ENCODE measurements at regions not wholly inside any gene's neighbourhood (a gene's known extent, or its start where the extent isn't known, plus 50 kb on each side); places are given as distances from the start of the nearest gene placed in this dataset.

- DNase-seq = no peak
Observed at GRCh38 chr1:36603461-36603860, 120.7 kb upstream of the CSF3R start.

GRCh38 chr1:36602184-36602583 is 119.5 kb upstream of the CSF3R start:
- no peak for DNase-seq

GRCh38 chr1:36599828-36600227 is 117.1 kb upstream of the CSF3R start:
- DNase-seq = no peak

- DNase-seq = no peak
Observed at GRCh38 chr1:36597514-36597913, 114.8 kb upstream of the CSF3R start.

GRCh38 chr1:36595921-36596320 is 113.2 kb upstream of the CSF3R start:
- no peak for DNase-seq

GRCh38 chr1:36595349-36595748 is 112.6 kb upstream of the CSF3R start:
- no peak for DNase-seq

- no peak for DNase-seq
Observed at GRCh38 chr1:36594023-36594422, 111.3 kb upstream of the CSF3R start.

GRCh38 chr1:36591278-36591677 is 108.6 kb upstream of the CSF3R start:
- DNase-seq = no peak

- DNase-seq = no peak
Observed at GRCh38 chr1:36590771-36591170, 108.1 kb upstream of the CSF3R start.

GRCh38 chr1:36590264-36590663 is 107.6 kb upstream of the CSF3R start:
- DNase-seq = no peak

- no peak for DNase-seq
Observed at GRCh38 chr1:36588972-36589371, 106.3 kb upstream of the CSF3R start.

- DNase-seq = no peak
Observed at GRCh38 chr1:36585569-36586548, 103.1 kb upstream of the CSF3R start.

GRCh38 chr1:36584874-36585453 is 102.3 kb upstream of the CSF3R start:
- DNase-seq = no peak

- no peak for DNase-seq
Observed at GRCh38 chr1:36583980-36584782, 101.5 kb upstream of the CSF3R start.

GRCh38 chr1:36583080-36583479 is 100.4 kb upstream of the CSF3R start:
- DNase-seq = no peak

GRCh38 chr1:36582066-36582755 is 99.5 kb upstream of the CSF3R start:
- no peak for DNase-seq

GRCh38 chr1:36580524-36580923 is 97.8 kb upstream of the CSF3R start:
- DNase-seq = no peak

GRCh38 chr1:36579039-36579438 is 96.3 kb upstream of the CSF3R start:
- no peak for DNase-seq

GRCh38 chr1:36576551-36577110 is 93.9 kb upstream of the CSF3R start:
- DNase-seq = no peak

- DNase-seq = peak; percentile 51
Observed at GRCh38 chr1:36576118-36576517, 93.4 kb upstream of the CSF3R start.

- DNase-seq = no peak
Observed at GRCh38 chr1:36573445-36573844, 90.7 kb upstream of the CSF3R start.

GRCh38 chr1:36572906-36573305 is 90.2 kb upstream of the CSF3R start:
- no peak for DNase-seq

Data from left hindlimb (tissue), 1 donor.